Gastroesophageal sphincter (tissue), 4 donors: ENCODE measurements at regions not wholly inside any gene's neighbourhood (a gene's known extent, or its start where the extent isn't known, plus 50 kb on each side); places are given as distances from the start of the nearest gene placed in this dataset.

Experiments
- ATAC-seq: fragments of 150-250 bp; one replicate; pipeline ENCODE4 v1.9.1; 2016; ENCODE audit warnings: mild to moderate bottlenecking, moderate library complexity
- H3K27ac ChIP-seq, 4 donors: fragments of 200-600 bp; sonication (generic) in 3 of 4; 1 replicate in 3 of 4; 2 replicates in 1 of 4; pipeline ENCODE4 v1.5.1; 2016 to 2019
- H3K27me3 ChIP-seq: fragments of 200-600 bp; sonication (generic); one replicate; pipeline ENCODE4 v1.5.1; 2019
- H3K36me3 ChIP-seq, 2 donors: fragments of 200-600 bp; sonication (generic); one replicate each; pipeline ENCODE4 v1.5.1; 2019; ENCODE audit warnings: control low read depth in 1 of 2
- H3K4me1 ChIP-seq, 3 donors: fragments of 200-600 bp; sonication (generic); 1 replicate in 2 of 3; 2 replicates in 1 of 3; pipeline ENCODE4 v1.5.1; 2016 to 2019; ENCODE audit warnings: control low read depth in 2 of 3
- H3K4me3 ChIP-seq, 2 donors: fragments of 200-600 bp; sonication (generic); one replicate each; pipeline ENCODE4 v1.5.1; 2019; ENCODE audit warnings: mild to moderate bottlenecking in 1 of 2, moderate library complexity in 1 of 2
- H3K9me3 ChIP-seq, 3 donors: fragments of 200-600 bp; sonication (generic); one replicate each; pipeline ENCODE4 v1.5.1; 2017 to 2019; ENCODE audit warnings: control low read depth in 2 of 3
- CTCF ChIP-seq, 4 experiments: fragments of 200-600 bp in 2 of 4; fragments of 450-650 bp in 2 of 4; sonication (generic) in 1 of 4; IDR thresholded peaks; one replicate each; pipeline ENCODE4 v1.5.1; 2017 to 2019; ENCODE audit warnings: antibody characterized with exemption in 4 of 4, mild to moderate bottlenecking in 2 of 4, moderate library complexity in 2 of 4
- EP300 ChIP-seq: sonication (generic); formaldehyde crosslinking; IDR thresholded peaks from one replicate; pipeline ENCODE4 v1.6.1; 2017; ENCODE audit warnings: antibody characterized with exemption, mild to moderate bottlenecking
- POLR2A ChIP-seq, 2 donors: fragments of 450-650 bp; IDR thresholded peaks; one replicate each; pipeline ENCODE4 v1.6.1; 2017; ENCODE audit warnings: antibody characterized with exemption in 2 of 2, mild to moderate bottlenecking in 2 of 2, moderate library complexity in 1 of 2
- POLR2AphosphoS5 ChIP-seq: sonication (generic); formaldehyde crosslinking; IDR thresholded peaks from one replicate; pipeline ENCODE4 v1.6.1; 2017; ENCODE audit warnings: antibody characterized with exemption
- WGBS, 2 donors: methylation state at CpG; one replicate each; pipeline ENCODE4 v1.1.5; 2018; ENCODE audit warnings: low coverage in 1 of 2; 5-methylcytosine and 5-hydroxymethylcytosine counted together

- Histone ChIP-seq H3K27ac (no peak overlapping the region), H3K36me3 (no peaks in the 10 kb centered on the region), H3K4me3 (no peak overlapping the region), H3K4me1 (no peaks in the 10 kb centered on the region), H3K9me3 (no peaks in the 10 kb centered on the region), H3K27me3 (no peaks in the 10 kb centered on the region)
- TF ChIP-seq CTCF (IDR thresholded peaks at IDR 0.05) (no peak), EP300 (no peak), POLR2AphosphoS5 (no peak), POLR2A (IDR thresholded peaks at IDR 0.05) (no peak)
- WGBS, 2 donors = 75 to 92% methylated on average over 2 of the region's 2 CpGs
- no peak for ATAC-seq
These were observed 128.5 kb upstream of the RBMS3 start for GRCh38 chr3:29152379-29152778.

GRCh38 chr3:29153811-29154210, 127.1 kb upstream of the RBMS3 start:
- no peaks in the 10 kb centered on the region for H3K36me3 ChIP-seq
- 54 to 69% methylated on average over 2 to 3 of the region's 3 CpGs for WGBS, 2 donors
- ATAC-seq = no peak
- H3K27me3 ChIP-seq = no peaks in the 10 kb centered on the region
- no peak overlapping the region for H3K4me3 ChIP-seq
- TF ChIP-seq POLR2AphosphoS5 = no peak
- no peak for TF ChIP-seq EP300
- TF ChIP-seq CTCF (IDR thresholded peaks at IDR 0.05) = no peak
- TF ChIP-seq POLR2A (IDR thresholded peaks at IDR 0.05) = no peak
- no peaks in the 10 kb centered on the region for H3K9me3 ChIP-seq
- no peaks in the 10 kb centered on the region for H3K4me1 ChIP-seq
- no peak overlapping the region for H3K27ac ChIP-seq

GRCh38 chr3:29156086-29156715, 124.7 kb upstream of the RBMS3 start:
- no peaks in the 10 kb centered on the region for H3K27me3 ChIP-seq
- no peak for TF ChIP-seq POLR2AphosphoS5
- TF ChIP-seq POLR2A (IDR thresholded peaks at IDR 0.05) = no peak
- TF ChIP-seq CTCF (IDR thresholded peaks at IDR 0.05) = no peak
- no peak for TF ChIP-seq EP300
- H3K27ac ChIP-seq = no peak overlapping the region
- no peak for ATAC-seq
- H3K4me1 ChIP-seq = no peaks in the 10 kb centered on the region
- H3K4me3 ChIP-seq = no peak overlapping the region
- no peaks in the 10 kb centered on the region for H3K9me3 ChIP-seq
- no peaks in the 10 kb centered on the region for H3K36me3 ChIP-seq
- WGBS, 2 donors = 62 to 63% methylated on average over 5 of the region's 5 CpGs

- no peaks in the 10 kb centered on the region for H3K27me3 ChIP-seq
- no peaks in the 10 kb centered on the region for H3K36me3 ChIP-seq
- no peaks in the 10 kb centered on the region for H3K4me1 ChIP-seq
- ATAC-seq = no peak
- H3K9me3 ChIP-seq = no peaks in the 10 kb centered on the region
- no peak for TF ChIP-seq CTCF (IDR thresholded peaks at IDR 0.05)
- TF ChIP-seq EP300 = no peak
- no peak for TF ChIP-seq POLR2A (IDR thresholded peaks at IDR 0.05)
- TF ChIP-seq POLR2AphosphoS5 = no peak
- H3K4me3 ChIP-seq = no peak overlapping the region
- WGBS, 2 donors = 63 to 84% methylated on average over 3 of the region's 3 CpGs
- no peak overlapping the region for H3K27ac ChIP-seq
These were observed 116.0 kb upstream of the RBMS3 start for GRCh38 chr3:29164825-29165224.

GRCh38 chr3:29167180-29167579, 113.7 kb upstream of the RBMS3 start:
- Histone ChIP-seq H3K27me3 (no peaks in the 10 kb centered on the region), H3K4me1 (no peaks in the 10 kb centered on the region), H3K9me3 (no peaks in the 10 kb centered on the region), H3K27ac (no peak overlapping the region), H3K36me3 (no peaks in the 10 kb centered on the region), H3K4me3 (no peak overlapping the region)
- no peak for ATAC-seq
- no peak for TF ChIP-seq POLR2AphosphoS5
- no peak for TF ChIP-seq CTCF (IDR thresholded peaks at IDR 0.05)
- no peak for TF ChIP-seq EP300
- TF ChIP-seq POLR2A (IDR thresholded peaks at IDR 0.05) = no peak
- WGBS, 2 donors = 100% methylated on average over 1 of the region's 1 CpG
